HG02642 (cell line): ENCODE measurements at regions not wholly inside any gene's neighbourhood (a gene's known extent, or its start where the extent isn't known, plus 50 kb on each side); places are given as distances from the start of the nearest gene placed in this dataset.
A peak's percentile ranks its signal among the peaks of the same experiment; 100 is the strongest.

Experiments used
- ATAC-seq: cut with Tn5 transposase; IDR thresholded peaks from one replicate; pipeline ENCODE4 v1.9.1; 2021; ENCODE audit warnings: mild to moderate bottlenecking; ENCODE audit not compliant: unreplicated experiment, poor library complexity

- no peak for ATAC-seq
These were observed 156.1 kb upstream of the SLC39A10 start for GRCh38 chr2:195500879-195501278.

- no peak for ATAC-seq
These were observed 158.1 kb upstream of the SLC39A10 start for GRCh38 chr2:195498839-195499490.

- ATAC-seq, result peak; percentile 69
These were observed 158.8 kb upstream of the SLC39A10 start for GRCh38 chr2:195498176-195498575.

- no peak for ATAC-seq
These were observed 160.0 kb upstream of the SLC39A10 start for GRCh38 chr2:195496991-195497390.

- ATAC-seq, result no peak
These were observed 161.1 kb upstream of the SLC39A10 start for GRCh38 chr2:195495966-195496365.

GRCh38 chr2:195495351-195495750 is 161.7 kb upstream of the SLC39A10 start:
- ATAC-seq, result no peak

DNA sequence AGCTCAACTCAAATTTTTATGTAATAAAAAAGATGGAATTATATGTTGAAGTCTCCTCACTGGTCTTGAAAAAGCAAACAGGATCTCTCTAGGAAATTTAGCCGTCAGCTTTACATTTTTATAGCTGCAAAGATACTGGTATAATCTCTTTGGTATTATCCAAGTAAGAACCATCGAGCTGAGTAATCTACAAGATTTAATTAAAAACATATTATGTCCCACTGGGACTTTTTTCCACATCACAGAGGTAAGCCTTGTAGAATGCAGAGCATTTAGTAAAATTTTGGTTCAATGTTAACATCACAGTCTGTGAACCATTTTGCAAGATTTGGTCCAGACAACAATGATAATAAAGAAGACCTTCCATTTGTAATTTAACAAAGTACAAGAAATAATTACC is 162.6 kb upstream of the SLC39A10 start:
- ATAC-seq, result no peak

DNA sequence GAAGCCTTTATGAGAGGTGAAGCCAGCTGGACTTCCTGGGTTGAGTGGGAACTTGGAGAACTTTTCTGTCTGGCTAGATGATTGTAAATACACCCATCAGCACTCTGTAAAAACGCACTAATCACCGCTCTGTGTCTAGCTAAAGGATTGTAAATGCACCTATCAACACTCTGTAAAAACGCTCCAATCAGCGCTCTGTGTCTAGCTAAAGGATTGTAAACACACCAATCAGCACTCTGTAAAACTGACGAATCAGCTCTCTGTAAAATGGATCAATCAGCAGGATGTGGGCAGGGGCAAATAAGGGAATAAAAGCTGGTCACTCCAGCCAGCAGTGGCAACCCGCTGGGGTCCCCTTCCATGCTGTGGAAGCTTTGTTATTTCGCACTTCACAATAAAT is 163.6 kb upstream of the SLC39A10 start:
- ATAC-seq, result no peak

GRCh38 chr2:195490319-195490718 is 166.7 kb upstream of the SLC39A10 start:
- no peak for ATAC-seq

DNA sequence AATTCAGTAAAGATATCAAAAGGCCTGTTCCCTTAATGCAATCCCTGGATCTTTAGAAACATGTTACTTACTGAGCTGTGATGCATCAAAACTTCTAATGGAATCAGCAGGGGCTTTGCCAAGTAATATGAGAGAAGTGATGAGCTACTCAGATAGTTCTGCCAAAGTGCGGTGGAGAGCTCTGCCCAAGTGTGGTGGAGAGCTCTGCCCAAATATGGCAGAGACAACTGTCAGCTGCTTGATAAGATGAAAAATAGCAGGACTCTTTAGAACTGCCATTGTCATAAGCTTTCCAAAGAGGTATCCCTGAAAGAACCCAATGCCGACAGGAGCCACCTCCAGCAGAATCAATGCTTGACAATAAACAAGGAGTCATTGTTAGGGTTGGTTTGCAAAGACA is 167.9 kb upstream of the SLC39A10 start:
- ATAC-seq, result no peak

GRCh38 chr2:195488567-195488966 is 168.5 kb upstream of the SLC39A10 start:
- no peak for ATAC-seq

- peak; percentile 90 for ATAC-seq
These were observed 169.9 kb upstream of the SLC39A10 start for GRCh38 chr2:195486987-195487644.

GRCh38 chr2:195486520-195486919 is 170.5 kb upstream of the SLC39A10 start:
- ATAC-seq, result no peak

DNA sequence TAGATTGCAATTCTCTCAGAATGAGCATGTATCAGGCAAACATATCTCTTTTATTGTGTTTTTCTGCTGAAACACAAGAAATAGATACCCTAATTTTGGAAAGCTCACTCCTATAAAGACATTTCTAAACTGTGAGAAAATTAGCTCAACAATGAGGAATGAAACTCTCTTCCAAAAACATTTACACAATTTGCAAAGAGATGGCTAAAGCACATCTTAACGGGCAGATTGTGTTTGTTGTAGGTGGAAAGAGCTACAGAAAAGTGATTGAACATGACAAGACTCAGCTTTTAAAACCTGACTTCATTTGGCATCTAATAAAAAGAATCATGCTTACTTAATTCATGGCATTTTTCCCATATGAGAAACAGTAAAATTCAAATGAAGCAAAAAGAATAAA is 175.0 kb upstream of the SLC39A10 start:
- ATAC-seq, result no peak

GRCh38 chr2:195480121-195480520 is 176.9 kb upstream of the SLC39A10 start:
- ATAC-seq, result no peak

DNA sequence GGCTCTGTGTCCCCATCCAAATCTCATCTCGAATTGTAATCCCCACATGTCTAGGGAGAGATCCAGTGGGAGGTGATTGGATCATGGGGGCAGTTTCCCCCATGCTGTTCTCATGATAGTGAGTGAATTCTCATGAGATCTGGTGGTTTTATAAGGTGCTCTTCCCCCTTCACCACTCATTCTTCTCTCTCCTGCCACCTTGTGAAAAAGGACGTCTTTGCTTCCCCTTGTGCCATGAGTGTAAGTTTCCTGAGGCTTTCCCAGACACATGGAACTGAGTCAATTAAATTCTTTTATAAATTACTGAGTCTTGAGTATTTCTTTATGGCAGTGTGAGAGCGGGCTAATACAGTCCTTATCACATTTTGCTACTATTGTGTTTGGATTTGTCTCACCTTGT is 177.6 kb upstream of the SLC39A10 start:
- ATAC-seq, result no peak

GRCh38 chr2:195477996-195478382 is 179.0 kb upstream of the SLC39A10 start:
- ATAC-seq, result peak; percentile 27

- peak; percentile 73 for ATAC-seq
These were observed 179.6 kb upstream of the SLC39A10 start for GRCh38 chr2:195477248-195477995.

- ATAC-seq, result no peak
These were observed 181.7 kb upstream of the SLC39A10 start for GRCh38 chr2:195475336-195475735.

DNA sequence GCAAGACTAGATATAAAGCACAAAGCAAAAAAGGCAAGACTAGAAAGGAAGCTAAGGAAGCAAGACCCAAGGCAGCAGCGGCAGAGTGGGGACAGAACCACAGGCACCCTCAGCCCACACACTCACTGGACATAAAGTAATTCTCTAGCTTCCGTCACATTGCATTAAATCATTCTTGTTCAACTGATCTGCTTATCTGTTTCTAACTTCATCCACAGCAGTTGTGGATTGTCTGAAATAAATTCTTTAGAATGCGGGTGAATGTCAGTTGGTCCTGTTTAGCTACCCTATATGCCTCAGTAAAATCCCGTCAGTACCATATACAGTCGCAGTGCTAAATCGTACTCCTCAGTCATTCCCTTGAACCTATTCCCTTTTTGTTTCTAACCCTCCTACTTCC is 183.2 kb upstream of the SLC39A10 start:
- no peak for ATAC-seq

DNA sequence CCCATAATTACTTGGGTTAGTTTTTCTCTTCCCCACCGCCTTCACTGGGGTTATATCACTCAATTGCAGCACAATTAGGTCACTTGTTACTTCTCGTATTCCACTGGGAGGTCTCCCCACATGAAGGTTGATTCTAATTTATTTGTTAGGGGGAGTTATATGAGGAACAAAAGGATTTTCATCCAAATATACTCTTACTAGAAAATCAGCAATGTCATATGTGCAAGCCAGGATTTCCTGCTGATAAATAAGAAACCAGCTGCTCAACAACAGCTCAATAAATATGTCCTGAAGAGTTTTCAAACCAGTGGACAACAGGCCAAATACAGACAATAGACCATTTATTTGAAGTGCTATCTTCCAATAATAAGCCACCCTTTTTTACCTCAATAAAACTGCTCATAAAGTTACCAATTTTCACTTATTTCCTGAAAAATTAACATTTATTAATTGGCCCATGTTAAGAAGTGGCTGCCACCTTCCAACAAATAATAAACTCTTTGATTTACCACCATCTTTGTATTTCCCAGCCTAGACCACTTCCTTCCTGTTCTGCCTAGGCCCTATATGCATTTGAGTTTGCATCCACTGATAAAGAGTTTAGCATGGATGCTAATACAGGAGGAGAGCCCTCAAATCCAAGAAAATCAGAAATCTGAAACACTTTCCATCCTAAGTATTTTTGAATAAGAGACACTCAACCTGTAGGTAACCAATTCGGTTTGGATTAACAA is 184.4 kb upstream of the SLC39A10 start:
- ATAC-seq, result no peak
